Non-pigmented ciliary epithelial cell (primary cell): ENCODE measurements at regions not wholly inside any gene's neighbourhood (a gene's known extent, or its start where the extent isn't known, plus 50 kb on each side); places are given as distances from the start of the nearest gene placed in this dataset.

ENCODE experiments used
- DNase-seq: peaks from one replicate; pipeline ENCODE4 v3.0.0-alpha.2; 2010; ENCODE audit warnings: low read depth

DNA sequence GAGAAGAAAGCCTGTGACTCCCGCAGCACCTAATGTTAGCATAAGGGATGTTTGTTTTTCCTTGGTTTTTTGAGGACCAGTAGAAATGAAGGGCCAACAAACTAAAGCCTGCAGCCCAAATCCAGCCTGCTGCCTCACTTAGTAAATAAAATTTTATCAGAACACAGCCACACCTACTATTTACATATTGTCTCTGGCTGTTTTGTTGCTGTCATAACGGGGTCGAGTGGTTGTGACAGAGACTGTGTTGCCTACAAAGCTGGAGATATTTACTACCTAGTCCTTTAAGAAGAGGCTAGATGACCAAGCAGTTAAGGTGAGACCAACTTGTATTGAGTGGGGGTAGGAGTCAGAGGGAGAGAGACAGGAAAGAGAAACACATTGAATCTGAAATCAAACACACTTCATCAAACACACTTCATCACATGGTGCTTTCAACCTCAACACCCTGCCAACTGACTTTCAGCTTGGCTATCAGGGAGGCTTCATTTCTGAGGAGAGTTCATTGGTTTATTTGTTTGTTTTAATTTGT lies 546.3 kb upstream of the CDH11 start:
- no peak for DNase-seq

- no peak for DNase-seq
Measured at GRCh38 chr16:65667011-65667578, 545.2 kb upstream of the CDH11 start.

DNA sequence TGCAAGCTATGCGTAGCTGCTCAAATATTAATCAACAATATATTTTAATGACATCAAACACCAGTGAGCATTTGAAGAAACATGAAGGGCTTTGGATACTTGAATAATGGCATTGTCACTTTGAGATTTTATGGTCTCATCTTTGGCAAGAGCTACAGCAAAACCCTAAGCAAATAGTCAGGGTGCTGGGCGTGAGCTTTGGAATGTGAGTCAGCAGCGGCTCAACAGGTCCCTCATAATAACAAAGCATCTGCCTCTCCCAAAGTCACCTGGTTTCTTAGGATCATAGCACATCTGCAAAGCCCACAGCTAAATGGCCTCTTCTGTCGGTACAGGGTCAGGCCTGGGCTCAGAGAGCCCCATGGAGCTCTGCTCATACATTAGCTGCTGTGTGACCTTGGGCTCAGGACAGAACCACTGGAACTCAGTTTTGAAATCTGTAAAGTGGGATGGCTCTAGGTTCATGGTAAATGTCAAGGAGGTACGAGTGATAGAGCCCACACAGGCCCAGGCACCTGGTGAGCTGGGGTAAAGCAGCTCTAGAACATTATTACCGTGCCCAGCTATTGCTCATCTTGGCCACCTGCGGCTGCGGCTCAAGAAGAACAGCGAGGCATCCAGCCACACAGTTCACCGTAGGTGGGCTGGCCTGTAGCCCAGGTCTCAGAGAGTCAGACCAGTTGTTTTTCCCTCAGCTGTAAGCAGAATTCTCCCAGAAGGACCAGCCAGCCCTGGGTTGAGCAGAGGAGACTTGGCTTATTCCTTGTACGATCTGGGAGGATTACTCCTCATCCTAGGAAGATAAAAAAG lies 544.5 kb upstream of the CDH11 start:
- no peak for DNase-seq

GRCh38 chr16:65665586-65665985 lies 543.7 kb upstream of the CDH11 start:
- DNase-seq: no peak

DNA sequence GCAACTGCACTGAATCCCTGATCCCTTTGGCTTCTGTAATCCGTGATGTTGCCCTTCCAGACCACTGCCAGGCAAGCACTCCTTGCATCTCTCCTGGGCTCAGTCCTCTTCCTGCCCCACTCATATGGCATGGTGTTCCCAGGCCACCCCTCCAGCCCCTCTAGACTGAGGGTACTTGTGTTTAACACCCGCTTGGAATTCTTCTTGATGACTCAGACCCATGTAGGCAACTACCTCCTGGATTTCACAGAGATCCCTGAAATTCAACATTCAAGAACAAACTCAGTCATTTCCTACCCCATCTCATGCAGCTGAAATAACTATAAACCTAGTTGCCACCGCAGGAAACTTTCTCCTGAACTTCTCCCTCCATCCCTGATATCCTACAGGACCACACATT lies 541.9 kb upstream of the CDH11 start:
- DNase-seq: no peak

DNA sequence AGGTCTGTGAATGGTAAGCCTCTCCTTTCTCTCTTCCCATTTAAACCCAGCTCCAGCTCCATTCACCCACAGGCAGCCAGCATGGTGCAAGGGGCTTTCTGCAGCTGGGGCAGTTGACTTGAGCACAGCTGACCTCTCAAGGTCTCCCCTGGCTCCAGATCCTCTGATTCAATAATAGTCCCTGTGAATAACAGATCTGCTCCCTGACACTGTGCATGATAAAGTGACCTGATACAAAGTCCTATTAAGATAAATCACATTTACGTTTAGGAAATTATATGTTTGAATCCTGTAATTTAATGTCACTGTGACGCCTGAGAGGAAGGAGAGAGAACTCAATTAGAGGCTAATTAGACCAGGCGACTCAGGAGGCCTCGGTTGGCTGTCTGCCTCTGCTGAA lies 540.4 kb upstream of the CDH11 start:
- no peak for DNase-seq

- DNase-seq: no peak
Measured at GRCh38 chr16:65661558-65661957, 539.7 kb upstream of the CDH11 start.

GRCh38 chr16:65660390-65660789 lies 538.5 kb upstream of the CDH11 start:
- DNase-seq: no peak

DNA sequence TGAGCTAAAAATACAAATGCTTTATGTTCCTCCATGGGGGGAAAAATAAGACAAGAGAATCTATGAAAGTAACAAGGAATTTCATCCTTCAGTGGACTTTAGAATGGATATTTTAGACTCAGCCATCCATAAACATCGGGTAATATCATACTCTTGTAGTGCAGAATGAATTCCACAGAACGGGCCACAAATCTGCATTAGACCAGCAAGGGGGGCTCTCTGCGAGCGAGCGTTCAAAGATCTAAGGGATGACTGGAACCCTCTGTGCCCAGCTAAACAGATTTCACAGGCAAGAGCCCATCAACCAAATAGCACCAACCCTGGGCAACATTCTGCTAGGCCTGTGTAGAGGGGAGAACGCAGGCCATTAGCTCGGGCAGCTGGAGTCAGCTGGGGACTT lies 537.9 kb upstream of the CDH11 start:
- DNase-seq: no peak

- no peak for DNase-seq
Measured at GRCh38 chr16:65658787-65659220, 536.9 kb upstream of the CDH11 start.

DNA sequence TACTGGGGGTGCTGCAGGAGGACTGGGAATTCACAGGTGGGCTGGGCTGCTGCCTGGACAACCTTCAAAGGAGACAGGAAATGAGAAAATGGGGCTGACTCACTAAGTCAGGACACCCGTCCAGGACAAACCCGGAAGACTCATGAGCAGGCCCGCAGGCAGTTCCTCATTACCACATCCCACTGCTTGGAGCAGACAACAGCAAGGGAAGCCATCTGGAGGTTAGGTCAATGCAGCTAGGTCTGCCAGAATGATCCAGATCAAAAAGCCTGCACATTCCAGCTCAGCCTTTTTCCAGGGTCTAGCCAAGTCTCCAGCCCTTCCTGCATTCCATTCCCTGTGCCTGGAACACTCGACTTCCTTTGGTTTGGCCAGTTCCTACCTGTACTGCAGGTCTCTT lies 536.5 kb upstream of the CDH11 start:
- peak; percentile 88 for DNase-seq

DNA sequence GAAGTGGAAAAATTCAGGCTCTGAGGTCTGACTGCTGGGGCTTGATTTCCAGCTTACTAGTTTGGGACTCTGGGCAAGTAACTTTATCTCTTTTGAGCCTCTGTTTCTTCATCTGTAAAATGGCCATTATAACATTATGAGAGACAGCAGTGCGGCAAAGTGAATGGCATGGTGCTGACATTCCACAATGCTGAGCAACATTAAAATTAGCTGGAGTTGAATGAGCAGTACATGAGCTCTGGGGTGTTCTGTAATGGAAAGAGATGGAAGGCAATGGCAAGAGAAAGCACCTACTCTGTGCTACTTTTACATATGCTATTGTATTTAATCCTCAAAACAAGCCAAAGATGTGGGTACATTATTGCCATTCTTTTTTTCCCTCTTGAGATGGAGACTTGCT lies 535.7 kb upstream of the CDH11 start:
- DNase-seq: no peak

DNA sequence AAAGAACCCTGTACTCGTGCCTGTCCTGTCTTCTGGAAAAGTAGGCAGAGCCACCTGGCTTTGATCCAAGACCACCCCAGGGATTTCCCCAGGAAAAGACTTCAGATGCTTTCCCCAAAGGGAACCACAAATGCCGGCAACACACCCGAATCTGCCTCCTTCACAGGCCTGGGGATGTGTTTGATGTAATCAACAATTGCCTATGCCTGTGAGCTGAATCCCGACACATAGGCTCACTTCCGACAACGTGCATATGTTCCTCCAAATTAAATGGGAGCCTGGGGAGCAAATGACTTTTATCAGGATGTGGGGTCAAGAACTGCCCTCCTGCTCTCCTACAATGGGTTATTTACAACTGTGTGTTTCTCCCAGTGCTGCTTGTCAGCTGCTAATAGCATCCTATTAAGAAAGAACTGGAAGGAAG lies 535.2 kb upstream of the CDH11 start:
- DNase-seq: no peak

GRCh38 chr16:65655802-65656201 lies 533.9 kb upstream of the CDH11 start:
- DNase-seq: no peak

DNA sequence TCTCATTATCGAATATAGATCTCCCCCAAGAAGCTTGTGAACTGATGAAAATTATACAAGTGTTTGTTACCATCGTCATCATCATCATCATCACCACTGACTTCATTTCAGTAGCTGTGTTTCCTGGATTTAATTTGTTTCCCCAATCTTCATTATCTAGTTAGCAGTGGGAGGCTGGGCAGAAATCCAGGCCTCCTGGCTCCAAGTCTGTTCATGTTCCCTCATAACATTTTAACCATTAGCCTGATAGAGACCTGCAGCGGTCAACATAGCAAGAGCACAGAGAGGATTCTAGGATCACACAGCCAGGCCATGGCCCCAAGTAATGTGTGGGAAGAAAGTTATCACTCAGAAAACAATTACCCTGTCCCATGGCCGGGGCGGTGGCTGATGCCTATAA lies 526.2 kb upstream of the CDH11 start:
- DNase-seq: no peak

GRCh38 chr16:65644821-65645220 lies 523.0 kb upstream of the CDH11 start:
- DNase-seq: no peak

- no peak for DNase-seq
Measured at GRCh38 chr16:65641762-65642289, 520.0 kb upstream of the CDH11 start.

GRCh38 chr16:65641049-65641761 lies 519.3 kb upstream of the CDH11 start:
- no peak for DNase-seq

DNA sequence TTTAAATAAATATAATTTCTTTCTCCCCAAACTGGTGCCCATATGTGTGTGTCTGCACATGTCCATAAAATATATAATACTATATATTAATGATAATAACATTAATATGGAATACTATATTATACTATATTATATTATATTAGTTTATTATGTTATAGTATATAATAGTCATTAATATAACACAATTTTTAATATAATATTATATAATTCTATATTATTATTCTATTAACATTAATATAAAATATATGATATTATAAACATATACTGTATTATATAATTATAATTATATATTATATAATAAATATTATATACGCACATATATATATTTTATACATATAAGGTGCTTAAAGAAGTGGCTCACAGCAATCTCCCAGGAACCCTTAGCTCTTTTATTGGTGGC lies 513.0 kb upstream of the CDH11 start:
- no peak for DNase-seq

- DNase-seq: no peak
Measured at GRCh38 chr16:65634291-65634690, 512.4 kb upstream of the CDH11 start.

DNA sequence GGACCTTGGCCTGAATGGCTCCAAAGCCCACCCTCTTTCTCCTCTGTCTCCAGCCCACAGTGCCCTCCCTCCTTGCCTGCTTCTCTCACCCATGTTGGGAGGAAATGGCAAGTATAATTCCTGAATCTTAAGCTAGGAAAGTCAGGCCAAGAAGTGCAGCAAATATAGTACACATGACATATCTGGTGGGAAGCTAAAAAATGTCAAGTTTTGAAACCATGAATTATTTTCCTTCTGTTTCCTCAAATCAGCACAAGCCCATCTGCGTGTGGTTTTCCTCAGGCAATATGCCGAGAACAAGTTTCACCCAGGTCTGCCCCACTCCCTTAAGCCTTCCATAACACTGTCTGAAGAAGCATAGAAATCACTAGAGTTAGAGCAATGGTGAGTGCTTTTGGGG lies 502.8 kb upstream of the CDH11 start:
- DNase-seq: no peak

- DNase-seq: no peak
Measured at GRCh38 chr16:65624229-65624628, 502.4 kb upstream of the CDH11 start.

DNA sequence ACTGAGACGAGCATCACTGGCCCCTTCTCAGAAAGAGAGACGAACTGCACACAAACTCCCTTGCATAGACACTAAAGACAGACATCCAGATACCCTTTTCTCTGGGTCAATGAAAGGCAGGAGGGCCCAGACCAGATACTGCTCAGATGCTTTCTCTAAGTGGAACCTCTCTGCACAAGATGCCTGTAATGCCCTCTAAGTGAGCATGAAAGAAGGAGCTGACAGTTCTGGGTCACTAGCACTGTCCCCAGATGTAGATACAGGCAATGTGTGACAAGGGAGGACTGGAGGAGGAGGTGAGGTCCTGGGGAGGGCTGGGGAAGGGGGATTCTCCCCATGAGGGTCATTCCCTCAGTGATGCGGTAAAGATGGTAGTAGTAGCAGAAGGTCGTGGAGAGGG lies 501.0 kb upstream of the CDH11 start:
- DNase-seq: no peak
